Stimulated activated CD8-positive, alpha-beta memory T cell treated with anti-CD3 and anti-CD28 coated beads, Interleukin-7, amount 100 ng/mL, for 48 hours (primary cell): ENCODE measurements at regions not wholly inside any gene's neighbourhood (a gene's known extent, or its start where the extent isn't known, plus 50 kb on each side); places are given as distances from the start of the nearest gene placed in this dataset.
"Not testable (repeated sequence)": the region's sequence is repeated elsewhere in the genome, so short reads cannot be mapped to it uniquely, and the experiment has no call there.

Experiments
- DNase-seq, 2 donors: peaks; one replicate each; pipeline ENCODE4 v3.0.0-alpha.2; 2020; ENCODE audit warnings: low read depth in 1 of 2; ENCODE audit errors: extremely low read depth in 1 of 2

GRCh38 chr17:43316522-43317142 lies 82.2 kb upstream of the ARL4D start:
- no peak for DNase-seq

GRCh38 chr17:43315858-43316521 lies 82.2 kb upstream of the RNU2-1 start:
- DNase-seq = no peak

GRCh38 chr17:43315369-43315768 lies 81.6 kb upstream of the RNU2-1 start:
- no peak for DNase-seq

GRCh38 chr17:43314611-43315011 lies 80.8 kb upstream of the RNU2-1 start:
- DNase-seq = no peak

- no peak for DNase-seq
Observed at GRCh38 chr17:43312011-43312410, 78.2 kb upstream of the RNU2-1 start.

GRCh38 chr17:43309505-43310332 lies 75.9 kb upstream of the RNU2-1 start:
- no peak for DNase-seq

GRCh38 chr17:43308999-43309398 lies 75.2 kb upstream of the RNU2-1 start:
- DNase-seq = no peak

- DNase-seq = not testable (repeated sequence)
Observed at GRCh38 chr17:43304792-43305191, 71.0 kb upstream of the RNU2-1 start.

GRCh38 chr17:43303049-43303448 lies 69.3 kb upstream of the RNU2-1 start:
- DNase-seq = not testable (repeated sequence)

- DNase-seq = not testable (repeated sequence)
Observed at GRCh38 chr17:43299300-43300076, 65.7 kb upstream of the RNU2-1 start.

GRCh38 chr17:43289670-43290069 lies 55.9 kb upstream of the RNU2-1 start:
- not testable (repeated sequence) for DNase-seq

GRCh38 chr17:43283606-43284005 lies 49.8 kb upstream of the RNU2-1 start:
- DNase-seq = not testable (repeated sequence)
